GM12874 (cell line): ENCODE measurements at regions not wholly inside any gene's neighbourhood (a gene's known extent, or its start where the extent isn't known, plus 50 kb on each side); places are given as distances from the start of the nearest gene placed in this dataset.

Source experiments
- CTCF ChIP-seq: IDR thresholded peaks from 2 replicates; pipeline ENCODE4 v1.5.1; 2011; ENCODE audit warnings: low read depth, mild to moderate bottlenecking, control low read depth, low read length, moderate library complexity; ENCODE audit not compliant: insufficient read depth

DNA sequence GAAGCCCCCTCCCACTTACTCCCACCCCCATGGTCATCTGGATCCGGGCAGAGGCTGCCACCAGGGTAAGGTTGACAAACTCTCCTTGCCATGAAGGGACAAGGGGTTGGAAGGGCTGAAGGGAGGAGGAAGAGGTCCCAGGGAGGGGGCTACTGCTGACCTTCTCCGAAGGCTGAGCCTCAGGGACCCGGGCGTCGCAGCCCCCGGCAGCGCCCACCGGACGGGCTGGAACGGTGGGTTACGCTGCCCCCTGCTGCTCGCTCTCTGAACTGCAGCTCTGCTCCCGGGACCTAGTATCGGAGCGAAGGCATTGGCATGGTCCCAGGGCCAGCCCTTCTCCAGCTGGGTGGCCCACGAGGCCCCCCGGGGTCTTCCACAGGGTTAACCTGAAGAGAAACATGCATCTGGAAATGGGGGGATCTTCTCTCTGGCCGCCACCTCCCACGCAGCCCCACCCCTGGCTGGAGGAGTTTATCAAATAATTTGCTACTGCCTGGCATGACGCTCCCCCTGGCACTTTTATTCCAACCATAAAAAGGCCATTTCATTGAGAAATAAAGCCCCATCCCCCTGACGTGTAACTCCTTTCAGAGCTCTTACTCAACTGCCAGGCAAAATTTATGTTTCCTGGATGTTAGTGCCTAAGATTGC is 70.4 kb upstream of the TARDBP start:
- TF ChIP-seq CTCF, result peak; percentile 99

DNA sequence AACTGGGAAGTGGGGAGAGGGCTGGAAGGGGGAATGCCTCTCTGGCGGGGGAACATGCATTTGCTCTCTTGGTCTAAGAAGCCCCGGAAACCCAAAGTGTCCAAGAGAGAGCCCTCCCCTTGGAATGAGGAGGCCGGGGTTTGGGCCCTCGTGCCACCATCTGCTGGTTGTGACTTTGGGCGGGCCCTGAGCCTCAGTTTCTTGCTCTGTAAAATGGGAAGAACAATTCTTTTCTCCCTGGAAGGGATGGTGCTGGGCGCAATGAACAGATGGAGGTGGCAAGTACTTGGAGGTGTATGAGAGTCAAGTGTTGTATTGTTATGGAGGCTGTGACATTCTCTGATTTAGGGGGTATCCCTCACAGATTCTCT is 69.9 kb upstream of the TARDBP start:
- TF ChIP-seq CTCF, result no peak

- no peak for TF ChIP-seq CTCF
These were observed 69.4 kb upstream of the TARDBP start for GRCh38 chr1:10943041-10943440.

GRCh38 chr1:10943991-10944730 is 68.3 kb upstream of the TARDBP start:
- no peak for TF ChIP-seq CTCF

DNA sequence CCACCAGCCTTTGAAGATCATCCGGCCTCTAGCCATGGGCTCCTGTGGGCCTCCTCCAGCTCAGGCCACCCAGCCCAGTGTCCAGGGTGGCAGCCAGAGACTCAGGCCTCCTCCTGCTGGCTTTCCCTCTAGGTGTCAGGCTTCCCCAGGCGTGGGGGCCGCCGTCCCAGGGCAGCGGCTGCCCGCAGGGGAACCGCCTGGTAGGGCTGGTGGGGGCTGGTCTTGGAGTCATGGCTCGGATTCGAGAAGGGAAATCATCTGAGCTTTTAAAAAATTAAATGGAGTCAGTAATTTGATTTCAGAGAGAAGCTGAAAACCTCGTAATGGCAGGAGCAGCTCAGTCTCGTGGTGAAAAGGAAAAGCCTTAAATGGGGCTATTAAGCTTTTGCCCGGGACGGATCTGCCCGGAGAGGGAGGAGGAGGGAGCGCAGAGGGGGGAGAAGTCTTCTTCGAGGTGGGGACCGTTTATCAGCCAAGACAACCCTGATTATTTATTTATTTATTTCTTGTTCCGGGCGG is 66.4 kb upstream of the TARDBP start:
- TF ChIP-seq CTCF, result no peak

DNA sequence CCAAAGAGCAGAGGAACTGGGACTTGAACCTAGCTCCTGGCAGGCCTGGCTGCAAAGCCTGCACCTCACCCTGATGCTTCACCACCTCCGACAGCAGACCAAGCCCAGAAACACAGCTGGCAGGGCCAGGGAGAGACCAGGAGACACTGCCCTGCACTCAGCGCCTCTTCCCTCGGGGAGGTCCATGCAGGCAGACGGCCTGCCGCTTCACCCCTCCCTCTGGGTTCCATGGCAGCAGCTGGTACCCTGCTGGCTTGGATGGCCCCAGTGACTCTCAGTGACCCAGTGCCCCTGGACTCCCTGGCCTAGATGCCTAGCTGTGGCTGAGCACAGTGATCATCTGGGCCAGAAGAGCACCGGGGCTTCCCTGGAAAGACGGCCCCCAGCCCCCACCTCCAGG is 65.3 kb upstream of the TARDBP start:
- TF ChIP-seq CTCF, result no peak

GRCh38 chr1:10947691-10948462 is 64.6 kb upstream of the TARDBP start:
- TF ChIP-seq CTCF, result no peak
